Small intestine (tissue), 7 donors: ENCODE measurements at regions not wholly inside any gene's neighbourhood (a gene's known extent, or its start where the extent isn't known, plus 50 kb on each side); places are given as distances from the start of the nearest gene placed in this dataset.

Experiments
- DNase-seq, 2 donors: peaks; one replicate each; pipeline versions ENCODE4 v3.0.0 to v3.0.0-alpha.2; 2013
- FAIRE-seq: peaks from 2 replicates; lab custom pipeline; 2012; peaks lifted over from hg19 to GRCh38; lab: Jason Lieb, UNC
- H3K27ac ChIP-seq, 3 donors: one replicate each; pipeline ENCODE4 v1.5.1; 2013; ENCODE audit warnings: low read length in 2 of 3, mild to moderate bottlenecking in 2 of 3, control low read depth in 1 of 3, inconsistent platforms in 1 of 3, low read depth in 1 of 3, moderate library complexity in 1 of 3
- H3K27me3 ChIP-seq, 3 donors: one replicate each; pipeline ENCODE4 v1.6.1; 2013; ENCODE audit warnings: low read length in 3 of 3, inconsistent platforms in 1 of 3; ENCODE audit not compliant: control insufficient read depth in 3 of 3, insufficient read depth in 3 of 3
- H3K36me3 ChIP-seq, 3 donors: one replicate each; pipeline ENCODE4 v1.6.1; 2013; ENCODE audit warnings: low read length in 3 of 3, inconsistent platforms in 1 of 3, low read depth in 1 of 3, mild to moderate bottlenecking in 1 of 3, moderate library complexity in 1 of 3; ENCODE audit not compliant: control insufficient read depth in 3 of 3, insufficient read depth in 2 of 3
- H3K4me1 ChIP-seq, 3 donors: one replicate each; pipeline ENCODE4 v1.6.1; 2013; ENCODE audit warnings: low read length in 2 of 3, inconsistent platforms in 1 of 3, low read depth in 1 of 3, mild to moderate bottlenecking in 1 of 3, moderate library complexity in 1 of 3; ENCODE audit not compliant: control insufficient read depth in 3 of 3, insufficient read depth in 2 of 3
- H3K4me3 ChIP-seq, 3 donors: one replicate each; pipeline ENCODE4 v1.5.1; 2013; ENCODE audit warnings: low read length in 3 of 3, control low read depth in 1 of 3, inconsistent platforms in 1 of 3, low read depth in 1 of 3, mild to moderate bottlenecking in 1 of 3, moderate library complexity in 1 of 3
- H3K9me3 ChIP-seq, 2 donors: one replicate each; pipeline ENCODE4 v1.6.1; 2013; ENCODE audit warnings: low read depth in 1 of 2, low read length in 1 of 2; ENCODE audit not compliant: control insufficient read depth in 2 of 2, insufficient read depth in 1 of 2
- WGBS, 3 donors: extraction: QIAGEN DNeasy Blood & Tissue Kit; methylation state at CpG; one replicate each; pipeline ENCODE4 v1.1.7; 2013; 5-methylcytosine and 5-hydroxymethylcytosine counted together
- donor health status: healthy with polysubstance abuse.
- donor health status: control.
- donor health status: control.
- donor health status: Bipolar disorder and iron deficiency.
- donor health status: healthy.

- no peak for FAIRE-seq
- no peaks in the 10 kb centered on the region for H3K4me1 ChIP-seq
Measured at GRCh38 chr5:162209005-162209605, 141.5 kb downstream of the GABRG2 start.

GRCh38 chr5:162214551-162214950 is 147.0 kb downstream of the GABRG2 start:
- H3K4me3 ChIP-seq, result no peak overlapping the region
- 66 to 77% (median 69%) methylated on average over 2 of the region's 2 CpGs for WGBS, 3 donors
- H3K36me3 ChIP-seq, result no peaks in the 10 kb centered on the region
- DNase-seq, result no peak
- H3K27ac ChIP-seq, result no peak overlapping the region
- no peaks in the 10 kb centered on the region for H3K9me3 ChIP-seq
- no peaks in the 10 kb centered on the region for H3K27me3 ChIP-seq
- FAIRE-seq, result no peak
- no peaks in the 10 kb centered on the region for H3K4me1 ChIP-seq

More at GRCh38 chr5:162209005-162209605, 141.5 kb downstream of the GABRG2 start:
- no peak overlapping the region for H3K4me3 ChIP-seq
- no peak overlapping the region for H3K27ac ChIP-seq
- H3K9me3 ChIP-seq, result no peaks in the 10 kb centered on the region
- DNase-seq, result peak; percentile 32 to 53
- WGBS, 3 donors, result 29 to 36% (median 31%) methylated on average over 5 of the region's 5 CpGs
- no peaks in the 10 kb centered on the region for H3K27me3 ChIP-seq
- H3K36me3 ChIP-seq, result no peaks in the 10 kb centered on the region

- H3K36me3 ChIP-seq, result no peaks in the 10 kb centered on the region
- no peaks in the 10 kb centered on the region for H3K9me3 ChIP-seq
- no peak overlapping the region for H3K4me3 ChIP-seq
- FAIRE-seq (no peak), DNase-seq (peak in 1 of 2 donors; percentile 2)
- H3K27ac ChIP-seq, result no peak overlapping the region
- no peaks in the 10 kb centered on the region for H3K27me3 ChIP-seq
- H3K4me1 ChIP-seq, result no peaks in the 10 kb centered on the region
- WGBS, 3 donors, result 74 to 91% (median 81%) methylated on average over 1 of the region's 1 CpG
Measured at GRCh38 chr5:162217037-162217436, 149.5 kb downstream of the GABRG2 start.

- FAIRE-seq, result no peak
- no peaks in the 10 kb centered on the region for H3K36me3 ChIP-seq
- no peak overlapping the region for H3K27ac ChIP-seq
- H3K4me3 ChIP-seq, result no peak overlapping the region
- H3K9me3 ChIP-seq, result no peaks in the 10 kb centered on the region
- H3K27me3 ChIP-seq, result no peaks in the 10 kb centered on the region
- H3K4me1 ChIP-seq, result no peaks in the 10 kb centered on the region
- DNase-seq, result no peak
Measured at GRCh38 chr5:162221910-162222309, 154.3 kb downstream of the GABRG2 start.

- WGBS, 3 donors, result 34 to 43% (median 40%) methylated on average over 2 of the region's 2 CpGs
Measured at GRCh38 chr5:162227075-162227474, 159.5 kb downstream of the GABRG2 start.

GRCh38 chr5:162230348-162230747 is 162.8 kb downstream of the GABRG2 start:
- FAIRE-seq (no peak), DNase-seq (no peak)
- peaks cover 0 to 3% of the 10 kb centered on the region in 2 donors for H3K9me3 ChIP-seq
- no peak overlapping the region for H3K27ac ChIP-seq
- H3K4me1 ChIP-seq, result no peaks in the 10 kb centered on the region
- WGBS, 3 donors, result 60 to 81% (median 80%) methylated on average over 3 of the region's 3 CpGs
- H3K4me3 ChIP-seq, result no peak overlapping the region
- H3K27me3 ChIP-seq, result no peaks in the 10 kb centered on the region
- no peaks in the 10 kb centered on the region for H3K36me3 ChIP-seq

More at GRCh38 chr5:162227075-162227474, 159.5 kb downstream of the GABRG2 start:
- no peak overlapping the region for H3K4me3 ChIP-seq
- H3K9me3 ChIP-seq, result no peaks in the 10 kb centered on the region
- H3K4me1 ChIP-seq, result no peaks in the 10 kb centered on the region
- no peak overlapping the region for H3K27ac ChIP-seq
- FAIRE-seq, result no peak
- no peaks in the 10 kb centered on the region for H3K36me3 ChIP-seq
- DNase-seq, result no peak
- H3K27me3 ChIP-seq, result no peaks in the 10 kb centered on the region

- no peak overlapping the region for H3K27ac ChIP-seq
- peaks cover 1 to 5% of the 10 kb centered on the region in 2 donors for H3K9me3 ChIP-seq
- DNase-seq (no peak), FAIRE-seq (no peak)
- no peaks in the 10 kb centered on the region for H3K36me3 ChIP-seq
- H3K4me1 ChIP-seq, result no peaks in the 10 kb centered on the region
- H3K4me3 ChIP-seq, result no peak overlapping the region
- 35 to 79% (median 70%) methylated on average over 1 of the region's 1 CpG for WGBS, 3 donors
- no peaks in the 10 kb centered on the region for H3K27me3 ChIP-seq
Measured at GRCh38 chr5:162231522-162231921, 163.9 kb downstream of the GABRG2 start.

GRCh38 chr5:162240734-162241133 is 173.2 kb downstream of the GABRG2 start:
- H3K27me3 ChIP-seq, result no peaks in the 10 kb centered on the region
- H3K4me1 ChIP-seq, result no peaks in the 10 kb centered on the region
- no peak for DNase-seq
- H3K27ac ChIP-seq, result no peak overlapping the region
- H3K4me3 ChIP-seq, result no peak overlapping the region
- H3K9me3 ChIP-seq, result peaks cover 1 to 6% of the 10 kb centered on the region in 2 donors
- H3K36me3 ChIP-seq, result no peaks in the 10 kb centered on the region
- FAIRE-seq, result no peak

GRCh38 chr5:162242416-162242815 is 174.8 kb downstream of the GABRG2 start:
- no peaks in the 10 kb centered on the region for H3K9me3 ChIP-seq
- H3K36me3 ChIP-seq, result no peaks in the 10 kb centered on the region
- FAIRE-seq (no peak), DNase-seq (no peak)
- H3K27ac ChIP-seq, result no peak overlapping the region
- H3K27me3 ChIP-seq, result no peaks in the 10 kb centered on the region
- no peak overlapping the region for H3K4me3 ChIP-seq
- H3K4me1 ChIP-seq, result no peaks in the 10 kb centered on the region
